ENCODE measurements at regions not wholly inside any gene's neighbourhood (a gene's known extent, or its start where the extent isn't known, plus 50 kb on each side); places are given as distances from the start of the nearest gene placed in this dataset.
A peak's percentile ranks its signal among the peaks of the same experiment; 100 is the strongest.

DNA sequence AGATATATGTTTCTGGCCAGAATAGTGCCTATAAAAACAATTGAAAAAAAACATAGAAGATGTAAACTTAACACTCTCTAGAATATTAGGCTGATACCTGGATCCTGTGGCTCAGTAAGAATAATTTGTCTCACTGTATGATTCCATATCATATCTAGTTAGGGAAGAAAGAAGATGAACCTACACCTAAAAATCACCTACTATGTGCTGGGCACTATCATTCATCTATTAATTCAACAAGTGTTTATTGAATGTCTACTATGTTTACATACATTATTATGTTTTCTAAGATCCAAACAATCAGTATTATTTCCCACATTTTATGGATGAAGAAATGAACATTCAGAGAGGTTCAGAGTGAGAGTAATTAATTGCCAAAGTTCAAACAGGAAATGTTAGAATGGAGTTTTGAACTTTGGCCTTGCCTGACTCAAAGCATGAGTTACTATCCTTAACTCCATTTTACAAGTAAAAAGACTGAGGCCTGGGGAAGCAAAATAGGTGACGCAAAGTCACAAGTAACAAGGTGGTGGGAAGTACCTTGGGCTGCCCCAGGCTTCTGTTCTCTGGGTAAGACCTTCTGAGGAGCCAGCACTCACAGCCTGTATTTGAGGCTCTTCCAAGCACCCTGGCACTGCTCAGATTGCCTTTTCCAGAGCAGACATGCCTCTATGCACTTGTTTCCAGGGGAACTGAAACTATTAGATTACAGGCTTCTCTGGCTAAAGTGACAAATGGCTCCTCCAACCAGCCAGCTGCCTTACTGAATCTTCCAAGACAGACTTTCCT lies 111.1 kb upstream of the ACSL4 start:
- Histone ChIP-seq H3K4me1 (peaks cover 0 to 48% (median 0%) of the 10 kb centered on the region in 9 donors), H3K4me3 (no peak overlapping the region), H3K9me3 (no peaks in the 10 kb centered on the region), H3K36me3 (no peaks in the 10 kb centered on the region), H3K27ac (peak overlapping the region in 1 of 10 donors; percentile 27), H3K27me3 (peaks cover 0 to 43% (median 0%) of the 10 kb centered on the region in 7 donors)
- TF ChIP-seq, protein P1, sequence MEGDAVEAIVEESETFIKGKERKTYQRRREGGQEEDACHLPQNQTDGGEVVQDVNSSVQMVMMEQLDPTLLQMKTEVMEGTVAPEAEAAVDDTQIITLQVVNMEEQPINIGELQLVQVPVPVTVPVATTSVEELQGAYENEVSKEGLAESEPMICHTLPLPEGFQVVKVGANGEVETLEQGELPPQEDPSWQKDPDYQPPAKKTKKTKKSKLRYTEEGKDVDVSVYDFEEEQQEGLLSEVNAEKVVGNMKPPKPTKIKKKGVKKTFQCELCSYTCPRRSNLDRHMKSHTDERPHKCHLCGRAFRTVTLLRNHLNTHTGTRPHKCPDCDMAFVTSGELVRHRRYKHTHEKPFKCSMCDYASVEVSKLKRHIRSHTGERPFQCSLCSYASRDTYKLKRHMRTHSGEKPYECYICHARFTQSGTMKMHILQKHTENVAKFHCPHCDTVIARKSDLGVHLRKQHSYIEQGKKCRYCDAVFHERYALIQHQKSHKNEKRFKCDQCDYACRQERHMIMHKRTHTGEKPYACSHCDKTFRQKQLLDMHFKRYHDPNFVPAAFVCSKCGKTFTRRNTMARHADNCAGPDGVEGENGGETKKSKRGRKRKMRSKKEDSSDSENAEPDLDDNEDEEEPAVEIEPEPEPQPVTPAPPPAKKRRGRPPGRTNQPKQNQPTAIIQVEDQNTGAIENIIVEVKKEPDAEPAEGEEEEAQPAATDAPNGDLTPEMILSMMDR (IDR thresholded peaks at IDR 0.05): no peak
- ATAC-seq (peak in 1 of 8 donors; percentile 39), DNase-seq (no peak)
- intact Hi-C loops (cut with DNase I): no loop called here
- WGBS, 2 donors: 82 to 100% methylated on average over 1 of the region's 1 CpG

DNA sequence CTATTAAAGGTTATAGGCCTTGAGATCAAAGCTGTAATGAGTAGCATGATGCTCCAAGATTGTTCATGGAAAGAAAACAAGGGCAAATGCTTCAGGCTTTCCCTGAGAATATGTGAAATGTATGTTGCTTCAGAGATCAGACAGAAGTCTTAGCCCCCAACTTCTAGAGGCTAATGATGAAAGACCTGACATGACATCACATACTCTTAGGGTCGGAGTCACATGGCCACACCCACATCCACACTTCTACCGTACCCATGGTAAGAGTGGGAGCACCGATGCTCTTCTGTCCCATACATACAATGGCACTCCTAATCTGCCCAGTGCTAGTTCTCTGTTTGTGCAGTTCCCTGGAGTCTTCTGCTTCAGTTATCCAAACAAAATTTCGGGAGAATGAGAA lies 111.9 kb upstream of the ACSL4 start:
- ATAC-seq (no peak), DNase-seq (no peak)
- TF ChIP-seq, protein P1 (IDR thresholded peaks at IDR 0.05): no peak
- Histone ChIP-seq H3K4me1 (peaks cover 0 to 42% (median 0%) of the 10 kb centered on the region in 9 donors), H3K27me3 (peaks cover 0 to 35% (median 0%) of the 10 kb centered on the region in 7 donors), H3K4me3 (no peak overlapping the region), H3K27ac (peak overlapping the region in 1 of 10 donors; percentile 27), H3K36me3 (no peaks in the 10 kb centered on the region), H3K9me3 (no peaks in the 10 kb centered on the region)
- 89 to 96% methylated on average over 4 of the region's 4 CpGs for WGBS, 2 donors
- intact Hi-C loops (cut with DNase I): loop anchor here in 1 of 10 donors (5.0 kb wide), 1 partner anchor 547 kb away; no protein-coding TSS in a partner anchor

DNA sequence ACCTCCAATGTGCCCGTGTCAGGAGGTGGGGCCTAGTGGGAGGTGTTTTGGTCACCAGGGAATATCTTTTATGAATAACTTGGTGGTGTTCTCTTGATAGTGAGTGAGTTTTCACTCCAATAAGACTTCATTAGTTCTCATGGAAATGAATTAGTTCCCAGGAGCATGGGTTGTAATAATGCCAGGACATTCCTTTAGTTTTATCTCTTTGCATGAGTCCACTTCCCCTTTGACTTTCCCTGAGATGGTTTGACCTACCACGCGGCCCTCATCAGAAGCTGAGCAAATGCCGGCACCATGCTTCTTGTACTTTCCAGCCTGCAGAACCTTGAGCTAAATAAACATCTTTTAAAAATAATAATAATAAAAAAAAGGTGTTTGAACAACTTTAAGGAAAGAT lies 112.9 kb upstream of the ACSL4 start:
- TF ChIP-seq, protein P1 (IDR thresholded peaks at IDR 0.05): no peak
- H3K27ac ChIP-seq: no peak overlapping the region
- DNase-seq: no peak
- no peak for ATAC-seq
- H3K9me3 ChIP-seq: no peaks in the 10 kb centered on the region
- H3K27me3 ChIP-seq: peaks cover 0 to 25% (median 0%) of the 10 kb centered on the region in 7 donors
- peaks cover 0 to 35% (median 0%) of the 10 kb centered on the region in 9 donors for H3K4me1 ChIP-seq
- 63 to 75% methylated on average over 4 of the region's 4 CpGs for WGBS, 2 donors
- no peaks in the 10 kb centered on the region for H3K36me3 ChIP-seq
- H3K4me3 ChIP-seq: no peak overlapping the region
- intact Hi-C loops (cut with DNase I): loop anchor here in 1 of 10 donors (5.0 kb wide), 1 partner anchor 546 kb away; no protein-coding TSS in a partner anchor

DNA sequence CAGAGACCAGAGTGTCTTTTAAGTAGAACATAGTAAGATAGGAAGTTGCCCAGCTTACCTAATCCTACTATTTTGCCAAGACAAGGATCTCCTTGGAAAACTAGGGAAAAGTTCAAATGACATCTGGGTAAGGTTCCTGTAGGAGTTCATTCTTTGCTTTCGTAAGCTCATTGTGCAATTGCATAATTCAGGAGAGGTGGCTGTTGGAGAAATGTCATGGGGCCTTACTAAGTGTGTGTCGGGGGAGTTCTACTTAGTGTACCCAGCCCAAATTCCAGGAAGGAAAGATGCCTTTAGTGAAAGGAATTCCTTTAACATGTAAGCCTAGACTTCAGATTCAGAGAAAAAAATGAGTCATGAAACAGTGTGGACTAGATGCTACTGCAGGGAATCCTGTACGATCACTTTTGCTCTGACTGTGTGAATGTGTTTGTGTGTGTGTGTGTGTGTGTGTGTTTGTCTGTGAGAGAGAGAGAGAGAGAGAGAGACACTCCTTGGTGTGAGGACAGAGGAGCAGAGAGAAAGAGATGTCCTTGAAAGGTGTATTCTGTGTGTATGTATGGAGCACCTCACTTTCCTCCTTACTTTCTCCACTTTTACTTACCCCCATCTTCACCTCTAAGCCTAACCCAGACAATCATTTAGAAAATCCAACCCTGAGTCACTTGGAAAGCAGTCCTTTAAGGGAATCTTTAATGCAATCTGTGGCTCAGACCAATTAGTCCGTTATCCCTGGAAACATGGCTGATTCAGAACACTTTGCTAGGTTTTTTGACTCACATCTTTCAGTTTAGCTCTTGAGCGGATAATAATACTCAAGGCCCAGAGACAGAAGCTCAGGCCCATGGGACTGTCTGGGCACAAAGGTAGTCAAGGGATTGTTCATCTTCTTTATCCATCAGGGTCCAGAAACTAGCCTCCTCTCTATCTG lies 114.5 kb upstream of the ACSL4 start:
- H3K9me3 ChIP-seq: no peaks in the 10 kb centered on the region
- DNase-seq (no peak), ATAC-seq (peak in 4 of 8 donors; percentile 33 to 89 (median 40))
- WGBS, 2 donors: 78 to 83% methylated on average over 5 of the region's 5 CpGs
- H3K27me3 ChIP-seq: peaks cover 0 to 19% (median 0%) of the 10 kb centered on the region in 7 donors
- TF ChIP-seq, protein P1 (IDR thresholded peaks at IDR 0.05): no peak
- peak overlapping the region in 2 of 10 donors; percentile 27 to 39 for H3K27ac ChIP-seq
- H3K4me3 ChIP-seq: no peak overlapping the region
- intact Hi-C loops (cut with DNase I): loop anchor here in 1 of 10 donors (5.0 kb wide), 1 partner anchor 545 kb away; no protein-coding TSS in a partner anchor
- peaks cover 0 to 20% (median 0%) of the 10 kb centered on the region in 9 donors for H3K4me1 ChIP-seq
- H3K36me3 ChIP-seq: no peaks in the 10 kb centered on the region
